Upper lobe of left lung (tissue), 6 donors: ENCODE measurements at regions not wholly inside any gene's neighbourhood (a gene's known extent, or its start where the extent isn't known, plus 50 kb on each side); places are given as distances from the start of the nearest gene placed in this dataset.

ENCODE experiments used
- ATAC-seq, 2 donors: fragments of 200-7000 bp; cut with Tn5 transposase; one replicate each; pipeline ENCODE4 v1.9.1; 2022; ENCODE audit warnings: mild to moderate bottlenecking in 2 of 2, moderate library complexity in 2 of 2; ENCODE audit not compliant: low FRiP score in 2 of 2
- DNase-seq, 2 donors: peaks; one replicate each; pipeline ENCODE4 v3.0.0-alpha.2; 2019 to 2020
- H3K27ac ChIP-seq, 4 donors: fragments of 200-600 bp; sonication (generic); one replicate each; pipeline ENCODE4 v1.5.1; 2016 to 2019
- H3K27me3 ChIP-seq, 4 donors: fragments of 200-600 bp; sonication (generic); one replicate each; pipeline ENCODE4 v1.5.1; 2017 to 2019
- H3K36me3 ChIP-seq, 4 donors: fragments of 200-600 bp; sonication (generic); one replicate each; pipeline ENCODE4 v1.5.1; 2016 to 2019
- H3K4me1 ChIP-seq, 4 donors: fragments of 200-600 bp; sonication (generic); one replicate each; pipeline ENCODE4 v1.5.1; 2018 to 2019
- H3K4me3 ChIP-seq, 4 donors: fragments of 200-600 bp; sonication (generic); one replicate each; pipeline ENCODE4 v1.5.1; 2017 to 2019; ENCODE audit warnings: mild to moderate bottlenecking in 2 of 4, moderate library complexity in 1 of 4
- H3K9me3 ChIP-seq, 4 donors: fragments of 200-600 bp; sonication (generic); one replicate each; pipeline ENCODE4 v1.5.1; 2018 to 2019
- EP300 ChIP-seq, 4 donors: sonication (generic); formaldehyde crosslinking; IDR thresholded peaks; one replicate each; pipeline ENCODE4 v1.5.1; 2017; ENCODE audit warnings: antibody characterized with exemption in 4 of 4, control low read depth in 2 of 4
- POLR2A ChIP-seq, 4 donors: fragments of 450-650 bp; IDR thresholded peaks; one replicate each; pipeline ENCODE4 v1.5.1; 2016 to 2017; ENCODE audit warnings: antibody characterized with exemption in 4 of 4, mild to moderate bottlenecking in 2 of 4
- POLR2AphosphoS5 ChIP-seq, 2 donors: sonication (generic); formaldehyde crosslinking; IDR thresholded peaks; one replicate each; pipeline ENCODE4 v1.5.1; 2017; ENCODE audit warnings: antibody characterized with exemption in 2 of 2
- WGBS, 2 donors: methylation state at CpG; one replicate each; pipeline ENCODE4 v1.1.5; 2017 to 2018; 5-methylcytosine and 5-hydroxymethylcytosine counted together
- TF ChIP-seq, protein P1 (sequence below), 6 experiments: fragments of 450-650 bp in 4 of 6; fragments of 200-600 bp in 2 of 6; sonication (generic) in 2 of 6; IDR thresholded peaks; one replicate each; pipeline ENCODE4 v1.5.1; 2016 to 2019; ENCODE audit warnings: antibody characterized with exemption in 6 of 6
- donor health status: DM: no; HTN: no; CAD: no; lungs with moderate emphysema.
- donor health status: DM: no; HTN: yes; CAD: no; lungs with severe emphysema.

DNA sequence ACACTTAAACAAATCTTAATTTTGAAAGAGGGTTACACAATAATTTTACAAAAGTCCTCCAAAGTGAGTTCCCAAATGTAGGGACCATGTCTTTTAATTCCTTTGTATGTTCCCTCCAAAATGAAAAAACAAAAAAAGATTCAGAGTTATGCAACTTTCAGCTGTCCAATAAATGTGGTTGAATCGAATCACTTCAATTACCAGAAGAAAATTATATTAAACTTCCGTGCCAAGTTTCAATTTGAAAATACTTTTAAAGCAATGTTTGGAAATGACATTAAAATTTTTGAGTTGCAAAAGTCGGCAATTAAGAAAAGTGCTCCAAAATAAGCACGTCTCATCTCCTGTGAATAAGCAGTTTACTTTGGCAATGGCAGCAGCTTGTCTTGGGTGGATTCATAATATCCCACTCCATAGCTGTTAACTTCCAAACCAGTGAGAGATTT lies 60.3 kb upstream of the C1GALT1 start:
- H3K4me3 ChIP-seq = no peak overlapping the region
- no peaks in the 10 kb centered on the region for H3K9me3 ChIP-seq
- H3K27ac ChIP-seq = no peak overlapping the region
- H3K4me1 ChIP-seq = peaks cover 6 to 21% (median 9%) of the 10 kb centered on the region in 4 donors
- no peak for DNase-seq
- TF ChIP-seq POLR2A (IDR thresholded peaks at IDR 0.05) (no peak), POLR2AphosphoS5 (IDR thresholded peaks at IDR 0.05) (no peak), EP300 (IDR thresholded peaks at IDR 0.05) (no peak)
- TF ChIP-seq, protein P1, sequence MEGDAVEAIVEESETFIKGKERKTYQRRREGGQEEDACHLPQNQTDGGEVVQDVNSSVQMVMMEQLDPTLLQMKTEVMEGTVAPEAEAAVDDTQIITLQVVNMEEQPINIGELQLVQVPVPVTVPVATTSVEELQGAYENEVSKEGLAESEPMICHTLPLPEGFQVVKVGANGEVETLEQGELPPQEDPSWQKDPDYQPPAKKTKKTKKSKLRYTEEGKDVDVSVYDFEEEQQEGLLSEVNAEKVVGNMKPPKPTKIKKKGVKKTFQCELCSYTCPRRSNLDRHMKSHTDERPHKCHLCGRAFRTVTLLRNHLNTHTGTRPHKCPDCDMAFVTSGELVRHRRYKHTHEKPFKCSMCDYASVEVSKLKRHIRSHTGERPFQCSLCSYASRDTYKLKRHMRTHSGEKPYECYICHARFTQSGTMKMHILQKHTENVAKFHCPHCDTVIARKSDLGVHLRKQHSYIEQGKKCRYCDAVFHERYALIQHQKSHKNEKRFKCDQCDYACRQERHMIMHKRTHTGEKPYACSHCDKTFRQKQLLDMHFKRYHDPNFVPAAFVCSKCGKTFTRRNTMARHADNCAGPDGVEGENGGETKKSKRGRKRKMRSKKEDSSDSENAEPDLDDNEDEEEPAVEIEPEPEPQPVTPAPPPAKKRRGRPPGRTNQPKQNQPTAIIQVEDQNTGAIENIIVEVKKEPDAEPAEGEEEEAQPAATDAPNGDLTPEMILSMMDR (IDR thresholded peaks at IDR 0.05) = no peak
- WGBS, 2 donors = 45 to 54% methylated on average over 4 of the region's 4 CpGs
- no peaks in the 10 kb centered on the region for H3K36me3 ChIP-seq
- H3K27me3 ChIP-seq = no peaks in the 10 kb centered on the region
- ATAC-seq = peak in 1 of 2 donors; percentile 83

DNA sequence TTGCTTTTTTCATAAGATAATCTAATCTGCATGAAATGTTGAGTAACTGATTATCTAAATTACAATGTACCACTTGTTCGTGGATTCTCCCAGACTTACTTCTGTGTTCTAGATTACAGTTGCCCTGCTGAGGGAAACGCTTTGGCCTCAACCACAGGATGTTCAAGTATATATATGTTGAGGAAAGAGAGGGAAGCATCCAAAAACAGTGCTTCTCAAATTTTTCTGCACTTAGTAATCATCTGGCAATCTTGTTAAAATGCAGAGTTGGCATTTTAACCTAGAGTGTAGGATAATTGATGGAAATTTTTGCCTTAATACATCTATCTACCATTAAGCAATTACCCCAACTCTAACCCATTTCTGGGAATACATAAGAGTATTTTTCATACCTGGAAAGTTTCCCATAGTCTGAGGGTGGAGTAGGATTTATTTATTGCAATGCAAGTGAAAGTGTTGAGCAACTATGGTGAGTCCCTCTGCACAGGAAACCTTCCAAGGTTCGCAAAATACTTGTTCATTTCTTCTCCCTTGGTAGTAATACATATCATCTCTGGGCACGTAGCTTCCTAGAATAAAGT lies 59.6 kb upstream of the C1GALT1 start:
- no peaks in the 10 kb centered on the region for H3K9me3 ChIP-seq
- peaks cover 6 to 28% (median 9%) of the 10 kb centered on the region in 4 donors for H3K4me1 ChIP-seq
- no peak overlapping the region for H3K27ac ChIP-seq
- H3K27me3 ChIP-seq = no peaks in the 10 kb centered on the region
- 11 to 17% methylated on average over 4 of the region's 4 CpGs for WGBS, 2 donors
- TF ChIP-seq EP300 (IDR thresholded peaks at IDR 0.05) (peak in 1 of 4 donors; percentile 70), POLR2A (IDR thresholded peaks at IDR 0.05) (no peak)
- DNase-seq (no peak), ATAC-seq (peak in 1 of 2 donors; percentile 84)
- no peak overlapping the region for H3K4me3 ChIP-seq
- H3K36me3 ChIP-seq = no peaks in the 10 kb centered on the region

DNA sequence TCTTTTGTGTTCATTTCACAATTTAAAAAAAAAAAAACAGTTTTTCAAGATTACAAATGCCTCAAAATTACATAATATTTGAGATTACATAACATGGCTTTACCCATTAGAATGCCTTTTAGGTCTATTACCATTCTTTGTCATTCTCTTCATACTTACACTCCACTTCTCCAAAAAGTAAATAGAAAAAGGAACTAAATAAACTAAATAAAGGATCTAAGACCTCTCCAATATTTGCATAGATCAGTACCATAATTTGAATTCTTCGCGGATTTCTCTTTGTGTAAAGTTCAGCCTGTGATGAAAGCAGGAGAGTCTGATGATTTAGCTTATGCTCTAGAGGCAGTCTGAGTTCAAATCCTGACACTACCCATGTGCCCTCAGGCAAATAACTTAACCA lies 56.4 kb upstream of the C1GALT1 start:
- H3K4me1 ChIP-seq = peaks cover 6 to 18% (median 9%) of the 10 kb centered on the region in 4 donors
- ATAC-seq (peak in 1 of 2 donors; percentile 35), DNase-seq (no peak)
- TF ChIP-seq POLR2A (IDR thresholded peaks at IDR 0.05) (no peak), POLR2AphosphoS5 (IDR thresholded peaks at IDR 0.05) (no peak), EP300 (IDR thresholded peaks at IDR 0.05) (no peak)
- no peaks in the 10 kb centered on the region for H3K9me3 ChIP-seq
- no peaks in the 10 kb centered on the region for H3K36me3 ChIP-seq
- H3K4me3 ChIP-seq = no peak overlapping the region
- H3K27ac ChIP-seq = no peak overlapping the region
- 53 to 56% methylated on average over 2 of the region's 2 CpGs for WGBS, 2 donors
- H3K27me3 ChIP-seq = no peaks in the 10 kb centered on the region

DNA sequence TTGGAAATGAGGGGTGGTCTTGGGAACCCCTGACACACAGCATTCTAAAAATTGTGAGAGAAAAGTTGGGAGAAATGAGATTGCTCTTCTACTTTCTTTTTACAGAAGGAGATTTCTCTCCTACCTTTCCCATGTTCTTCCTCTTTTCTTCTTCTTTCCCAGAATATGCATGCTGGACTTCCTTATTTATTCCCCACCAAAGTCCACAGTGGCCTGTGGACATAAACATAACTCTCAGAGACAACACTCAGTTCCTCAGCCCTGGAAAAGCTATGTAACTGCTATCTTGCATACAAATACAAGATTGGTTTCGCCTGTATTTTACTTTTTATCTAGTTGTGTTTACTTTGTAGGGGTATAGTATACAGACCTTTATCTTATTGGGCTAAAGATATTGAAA lies 54.6 kb upstream of the C1GALT1 start:
- peaks cover 4 to 17% (median 9%) of the 10 kb centered on the region in 4 donors for H3K4me1 ChIP-seq
- H3K4me3 ChIP-seq = no peak overlapping the region
- H3K9me3 ChIP-seq = no peaks in the 10 kb centered on the region
- DNase-seq (no peak), ATAC-seq (no peak)
- H3K36me3 ChIP-seq = no peaks in the 10 kb centered on the region
- no peak overlapping the region for H3K27ac ChIP-seq
- TF ChIP-seq, protein P1 (IDR thresholded peaks at IDR 0.05) = no peak
- no peak for TF ChIP-seq POLR2A (IDR thresholded peaks at IDR 0.05)
- no peak for TF ChIP-seq POLR2AphosphoS5 (IDR thresholded peaks at IDR 0.05)
- no peak for TF ChIP-seq EP300 (IDR thresholded peaks at IDR 0.05)
- WGBS, 2 donors = 80 to 87% methylated on average over 1 of the region's 1 CpG
- no peaks in the 10 kb centered on the region for H3K27me3 ChIP-seq

DNA sequence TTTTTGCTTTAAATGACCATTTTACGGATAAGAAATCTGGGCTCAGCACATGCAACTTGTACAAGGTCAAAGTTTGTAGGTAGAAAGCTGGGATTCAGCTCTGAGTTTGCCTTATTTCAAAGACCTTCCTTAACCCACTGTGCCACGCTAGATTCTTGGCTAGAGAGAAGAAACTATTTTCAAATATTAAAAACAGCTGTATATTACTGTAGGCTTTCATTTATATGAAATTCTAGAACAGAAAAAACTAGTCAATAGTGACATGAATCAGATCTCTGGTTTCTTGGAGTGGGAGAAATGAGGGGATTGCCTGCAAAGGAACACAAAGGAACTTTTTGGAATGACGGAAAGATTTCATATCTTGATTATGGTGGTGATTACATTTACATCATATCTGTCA lies 53.0 kb upstream of the C1GALT1 start:
- H3K27ac ChIP-seq = no peak overlapping the region
- no peak overlapping the region for H3K4me3 ChIP-seq
- no peaks in the 10 kb centered on the region for H3K36me3 ChIP-seq
- no peaks in the 10 kb centered on the region for H3K27me3 ChIP-seq
- ATAC-seq = no peak
- WGBS, 2 donors = 97 to 100% methylated on average over 3 of the region's 3 CpGs
- H3K4me1 ChIP-seq = peaks cover 0 to 9% (median 2%) of the 10 kb centered on the region in 4 donors
- no peak for DNase-seq
- TF ChIP-seq POLR2AphosphoS5 (IDR thresholded peaks at IDR 0.05) (no peak), EP300 (IDR thresholded peaks at IDR 0.05) (no peak), POLR2A (IDR thresholded peaks at IDR 0.05) (no peak)
- TF ChIP-seq, protein P1 (IDR thresholded peaks at IDR 0.05) = no peak
- no peaks in the 10 kb centered on the region for H3K9me3 ChIP-seq

DNA sequence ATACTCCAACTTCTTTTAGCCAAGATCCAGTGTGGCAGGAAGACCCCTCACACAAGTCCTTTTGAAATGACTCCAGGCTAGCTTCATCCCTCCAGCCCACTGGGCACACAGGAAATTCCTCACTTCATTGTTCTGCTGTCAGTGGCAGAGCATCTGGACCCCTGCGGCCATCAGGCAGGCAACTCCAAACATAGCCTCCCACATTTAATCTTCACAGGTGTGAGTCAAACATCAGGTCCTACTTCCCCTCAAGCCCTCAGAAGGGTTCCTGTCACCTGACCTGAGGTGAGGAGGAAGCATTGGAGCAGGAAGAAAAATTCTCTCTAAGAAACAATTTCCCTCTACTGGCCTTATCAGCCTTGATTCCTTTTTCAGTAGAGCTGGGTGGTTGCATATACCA lies 51.1 kb upstream of the C1GALT1 start:
- Histone ChIP-seq H3K4me1 (peaks cover 0 to 12% (median 3%) of the 10 kb centered on the region in 4 donors), H3K36me3 (no peaks in the 10 kb centered on the region), H3K27ac (no peak overlapping the region), H3K27me3 (no peaks in the 10 kb centered on the region), H3K9me3 (no peaks in the 10 kb centered on the region), H3K4me3 (no peak overlapping the region)
- DNase-seq (no peak), ATAC-seq (no peak)
- WGBS, 2 donors = 80 to 92% methylated on average over 1 of the region's 1 CpG
- TF ChIP-seq POLR2A (IDR thresholded peaks at IDR 0.05) (no peak), EP300 (IDR thresholded peaks at IDR 0.05) (no peak), POLR2AphosphoS5 (IDR thresholded peaks at IDR 0.05) (no peak)
- TF ChIP-seq, protein P1 (IDR thresholded peaks at IDR 0.05) = no peak
